ENCODE measurements at regions not wholly inside any gene's neighbourhood (a gene's known extent, or its start where the extent isn't known, plus 50 kb on each side); places are given as distances from the start of the nearest gene placed in this dataset.

- no peaks in the 10 kb centered on the region for H3K4me1 Mint-ChIP-seq
Measured at GRCh38 chr7:52825611-52826010, 209.8 kb upstream of the POM121L12 start.

DNA sequence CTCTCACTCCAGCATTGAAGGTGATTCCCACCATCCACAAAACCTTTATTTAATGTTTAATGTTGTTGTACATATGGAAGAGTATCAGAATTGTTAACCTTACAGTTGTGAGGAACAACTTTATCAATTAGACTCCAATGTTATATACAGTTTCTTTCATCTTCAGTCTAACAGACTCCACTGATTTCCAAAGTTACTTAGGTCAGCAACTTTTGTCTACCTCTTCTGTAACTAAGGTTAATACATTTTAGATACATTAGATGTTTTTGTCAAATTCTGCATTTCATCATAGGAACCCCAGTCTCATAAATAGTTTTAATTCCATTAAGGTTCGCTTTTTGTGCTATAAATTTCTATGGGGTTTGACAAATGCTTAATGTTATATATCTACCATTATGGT lies 223.9 kb upstream of the POM121L12 start:
- Histone ChIP-seq H3K4me1 (ENCODE audit: control insufficient read depth, insufficient read depth, low read length) (no peaks in the 10 kb centered on the region), H3K27ac (ENCODE audit: low read depth, low read length) (no peak overlapping the region), H3K9ac (ENCODE audit: extremely low read depth, low read length, poor library complexity, severe bottlenecking) (no peak overlapping the region), H3K9me3 (ENCODE audit: control insufficient read depth, low read length) (no peaks in the 10 kb centered on the region), H3K4me3 (ENCODE audit: low read length) (no peak overlapping the region), H3K27me3 (ENCODE audit: control insufficient read depth, insufficient read depth, low read length, poor library complexity, severe bottlenecking) (no peaks in the 10 kb centered on the region), H3K36me3 (ENCODE audit: control insufficient read depth, insufficient read depth, low read length) (no peaks in the 10 kb centered on the region)
- peaks cover 2% of the 10 kb centered on the region for H3K9me3 Mint-ChIP-seq
- no peak overlapping the region for H3K4me3 Mint-ChIP-seq
- no peak overlapping the region for H3K27ac Mint-ChIP-seq
- TF ChIP-seq CTCF (conservative IDR thresholded peaks at IDR 0.05): no peak
- H3K4me1 Mint-ChIP-seq: no peaks in the 10 kb centered on the region
- no peaks in the 10 kb centered on the region for H3K36me3 Mint-ChIP-seq (ENCODE audit: low read depth)
- DNase-seq: no peak
- no peaks in the 10 kb centered on the region for H3K27me3 Mint-ChIP-seq (ENCODE audit: insufficient read depth)
- WGBS, 2 experiments (ENCODE audit: insufficient coverage in 1 of 2, insufficient read length in 1 of 2): no CpG with 5 or more reads among the region's 1 CpG

More at GRCh38 chr7:52825611-52826010, 209.8 kb upstream of the POM121L12 start:
- 92 to 98% methylated on average over 2 to 3 of the region's 3 CpGs for WGBS, 2 experiments (ENCODE audit: insufficient coverage in 1 of 2, insufficient read length in 1 of 2)
- Histone ChIP-seq H3K27me3 (ENCODE audit: control insufficient read depth, insufficient read depth, low read length, poor library complexity, severe bottlenecking) (no peaks in the 10 kb centered on the region), H3K36me3 (ENCODE audit: control insufficient read depth, insufficient read depth, low read length) (no peaks in the 10 kb centered on the region), H3K27ac (ENCODE audit: low read depth, low read length) (no peak overlapping the region), H3K9me3 (ENCODE audit: control insufficient read depth, low read length) (peaks cover 19% of the 10 kb centered on the region), H3K4me3 (ENCODE audit: low read length) (no peak overlapping the region), H3K4me1 (ENCODE audit: control insufficient read depth, insufficient read depth, low read length) (no peaks in the 10 kb centered on the region), H3K9ac (ENCODE audit: extremely low read depth, low read length, poor library complexity, severe bottlenecking) (no peak overlapping the region)
- no peak for DNase-seq
- Mint-ChIP-seq H3K9me3 (peaks cover 33% of the 10 kb centered on the region), H3K36me3 (ENCODE audit: low read depth) (no peaks in the 10 kb centered on the region), H3K27ac (no peak overlapping the region), H3K27me3 (ENCODE audit: insufficient read depth) (no peaks in the 10 kb centered on the region), H3K4me3 (no peak overlapping the region)
- no peak for TF ChIP-seq CTCF (conservative IDR thresholded peaks at IDR 0.05)

- no peak overlapping the region for H3K9ac ChIP-seq (ENCODE audit: extremely low read depth, low read length, poor library complexity, severe bottlenecking)
- WGBS, 2 experiments (ENCODE audit: insufficient coverage in 1 of 2, insufficient read length in 1 of 2): 93 to 94% methylated on average over 4 to 9 of the region's 9 CpGs
- H3K27me3 Mint-ChIP-seq (ENCODE audit: insufficient read depth): no peaks in the 10 kb centered on the region
- H3K4me3 ChIP-seq (ENCODE audit: low read length): no peak overlapping the region
- no peak for DNase-seq
- H3K27me3 ChIP-seq (ENCODE audit: control insufficient read depth, insufficient read depth, low read length, poor library complexity, severe bottlenecking): no peaks in the 10 kb centered on the region
- H3K36me3 ChIP-seq (ENCODE audit: control insufficient read depth, insufficient read depth, low read length): no peaks in the 10 kb centered on the region
- no peak for TF ChIP-seq CTCF (conservative IDR thresholded peaks at IDR 0.05)
- no peaks in the 10 kb centered on the region for H3K9me3 ChIP-seq (ENCODE audit: control insufficient read depth, low read length)
- no peak overlapping the region for H3K27ac Mint-ChIP-seq
- H3K4me3 Mint-ChIP-seq: no peak overlapping the region
- H3K36me3 Mint-ChIP-seq (ENCODE audit: low read depth): no peaks in the 10 kb centered on the region
- no peak overlapping the region for H3K27ac ChIP-seq (ENCODE audit: low read depth, low read length)
- no peaks in the 10 kb centered on the region for H3K4me1 ChIP-seq (ENCODE audit: control insufficient read depth, insufficient read depth, low read length)
- H3K9me3 Mint-ChIP-seq: no peaks in the 10 kb centered on the region
- H3K4me1 Mint-ChIP-seq: no peaks in the 10 kb centered on the region
Measured at GRCh38 chr7:52799817-52800216, 235.6 kb upstream of the POM121L12 start.
